C4-2B (cell line): ENCODE measurements at regions not wholly inside any gene's neighbourhood (a gene's known extent, or its start where the extent isn't known, plus 50 kb on each side); places are given as distances from the start of the nearest gene placed in this dataset.
A peak's percentile ranks its signal among the peaks of the same experiment; 100 is the strongest.
"Not testable (repeated sequence)": the region's sequence is repeated elsewhere in the genome, so short reads cannot be mapped to it uniquely, and the experiment has no call there.

Experiments used
- H3K27ac ChIP-seq: fragments of 450-650 bp; 2 replicates; pipeline ENCODE4 v1.5.1; 2017
- CTCF ChIP-seq: fragments of 450-650 bp; conservative IDR thresholded peaks from 2 replicates; pipeline ENCODE4 v1.5.1; 2017; ENCODE audit warnings: mild to moderate bottlenecking
- ZFX ChIP-seq: fragments of 450-650 bp; IDR thresholded peaks from 2 replicates; pipeline ENCODE4 v1.6.1; 2017

GRCh38 chr21:9780441-9780937 is 740.9 kb upstream of the TPTE start:
- TF ChIP-seq CTCF: no peak
- TF ChIP-seq ZFX: no peak

GRCh38 chr21:9783587-9783986 is 737.8 kb upstream of the TPTE start:
- H3K27ac ChIP-seq: not testable (repeated sequence)

More at GRCh38 chr21:9780441-9780937, 740.9 kb upstream of the TPTE start:
- no peak overlapping the region for H3K27ac ChIP-seq

GRCh38 chr21:9784201-9784600 is 737.2 kb upstream of the TPTE start:
- not testable (repeated sequence) for H3K27ac ChIP-seq

GRCh38 chr21:9786092-9786491 is 735.3 kb upstream of the TPTE start:
- not testable (repeated sequence) for H3K27ac ChIP-seq

GRCh38 chr21:9788281-9788680 is 733.1 kb upstream of the TPTE start:
- H3K27ac ChIP-seq: not testable (repeated sequence)

- not testable (repeated sequence) for H3K27ac ChIP-seq
Measured at GRCh38 chr21:9790354-9790753, 731.0 kb upstream of the TPTE start.

GRCh38 chr21:9791453-9791852 is 729.9 kb upstream of the TPTE start:
- H3K27ac ChIP-seq: not testable (repeated sequence)

- not testable (repeated sequence) for H3K27ac ChIP-seq
Measured at GRCh38 chr21:9795291-9795690, 726.1 kb upstream of the TPTE start.

GRCh38 chr21:9796293-9796692 is 725.1 kb upstream of the TPTE start:
- not testable (repeated sequence) for H3K27ac ChIP-seq

- not testable (repeated sequence) for H3K27ac ChIP-seq
Measured at GRCh38 chr21:9807675-9808074, 713.7 kb upstream of the TPTE start.

GRCh38 chr21:9811223-9812004 is 710.0 kb upstream of the TPTE start:
- not testable (repeated sequence) for H3K27ac ChIP-seq

- not testable (repeated sequence) for H3K27ac ChIP-seq
Measured at GRCh38 chr21:9812507-9812906, 708.9 kb upstream of the TPTE start.

GRCh38 chr21:9813894-9814814 is 707.2 kb upstream of the TPTE start:
- H3K27ac ChIP-seq: not testable (repeated sequence)

GRCh38 chr21:9815181-9815789 is 706.1 kb upstream of the TPTE start:
- not testable (repeated sequence) for H3K27ac ChIP-seq

GRCh38 chr21:9816734-9817334 is 704.5 kb upstream of the TPTE start:
- H3K27ac ChIP-seq: not testable (repeated sequence)

- not testable (repeated sequence) for H3K27ac ChIP-seq
Measured at GRCh38 chr21:9817841-9818441, 703.4 kb upstream of the TPTE start.

- H3K27ac ChIP-seq: peak overlapping the region; percentile 28
Measured at GRCh38 chr21:9819549-9820192, 701.7 kb upstream of the TPTE start.

- H3K27ac ChIP-seq: not testable (repeated sequence)
Measured at GRCh38 chr21:9820579-9820978, 700.8 kb upstream of the TPTE start.

- not testable (repeated sequence) for H3K27ac ChIP-seq
Measured at GRCh38 chr21:9821472-9821871, 699.9 kb upstream of the TPTE start.
